ENCODE measurements at regions not wholly inside any gene's neighbourhood (a gene's known extent, or its start where the extent isn't known, plus 50 kb on each side); places are given as distances from the start of the nearest gene placed in this dataset.

GRCh38 chr18:72409903-72410302, 134.2 kb downstream of the CBLN2 start:
- WGBS, 2 donors, result 6 to 36% methylated on average over 1 of the region's 1 CpG
- no peak overlapping the region for H3K27ac ChIP-seq
- no peak overlapping the region for H3K4me3 ChIP-seq
- H3K36me3 ChIP-seq, result no peaks in the 10 kb centered on the region
- TF ChIP-seq POLR2A (IDR thresholded peaks at IDR 0.05), result no peak
- no peak for TF ChIP-seq EP300 (IDR thresholded peaks at IDR 0.05)
- no peak for TF ChIP-seq CTCF (IDR thresholded peaks at IDR 0.05)
- no peak for TF ChIP-seq POLR2AphosphoS5 (IDR thresholded peaks at IDR 0.05)
- no peaks in the 10 kb centered on the region for H3K27me3 ChIP-seq
- no peaks in the 10 kb centered on the region for H3K9me3 ChIP-seq
- H3K4me1 ChIP-seq, result no peaks in the 10 kb centered on the region
- intact Hi-C loops (cut with DNase I), result no loop called here
- DNase-seq, result no peak

GRCh38 chr18:72407048-72407447, 137.1 kb downstream of the CBLN2 start:
- no peak for DNase-seq
- 81 to 87% methylated on average over 2 of the region's 2 CpGs for WGBS, 2 donors

GRCh38 chr18:72391951-72392350, 152.2 kb downstream of the CBLN2 start:
- Histone ChIP-seq H3K27ac (no peak overlapping the region), H3K36me3 (no peaks in the 10 kb centered on the region), H3K4me1 (no peaks in the 10 kb centered on the region), H3K27me3 (no peaks in the 10 kb centered on the region), H3K9me3 (no peaks in the 10 kb centered on the region), H3K4me3 (no peak overlapping the region)
- intact Hi-C loops (cut with DNase I), result no loop called here
- DNase-seq, result no peak
- WGBS, 2 donors, result 14 to 30% methylated on average over 1 of the region's 1 CpG
- TF ChIP-seq POLR2AphosphoS5 (IDR thresholded peaks at IDR 0.05), result no peak
- TF ChIP-seq EP300 (IDR thresholded peaks at IDR 0.05), result no peak
- no peak for TF ChIP-seq POLR2A (IDR thresholded peaks at IDR 0.05)
- TF ChIP-seq CTCF (IDR thresholded peaks at IDR 0.05), result no peak

More at GRCh38 chr18:72407048-72407447, 137.1 kb downstream of the CBLN2 start:
- Histone ChIP-seq H3K4me3 (no peak overlapping the region), H3K9me3 (peaks cover 0 to 4% (median 0%) of the 10 kb centered on the region in 4 donors), H3K27me3 (no peaks in the 10 kb centered on the region), H3K36me3 (no peaks in the 10 kb centered on the region), H3K27ac (no peak overlapping the region), H3K4me1 (no peaks in the 10 kb centered on the region)
- intact Hi-C loops (cut with DNase I), result no loop called here
- TF ChIP-seq POLR2AphosphoS5 (IDR thresholded peaks at IDR 0.05) (no peak), POLR2A (IDR thresholded peaks at IDR 0.05) (no peak), CTCF (IDR thresholded peaks at IDR 0.05) (no peak), EP300 (IDR thresholded peaks at IDR 0.05) (no peak)

GRCh38 chr18:72391427-72391826, 152.7 kb downstream of the CBLN2 start:
- no peak for DNase-seq
- H3K27ac ChIP-seq, result no peak overlapping the region
- no peaks in the 10 kb centered on the region for H3K27me3 ChIP-seq
- WGBS, 2 donors, result 78 to 93% methylated on average over 4 of the region's 4 CpGs
- H3K4me3 ChIP-seq, result no peak overlapping the region
- no peaks in the 10 kb centered on the region for H3K4me1 ChIP-seq
- TF ChIP-seq POLR2AphosphoS5 (IDR thresholded peaks at IDR 0.05) (no peak), POLR2A (IDR thresholded peaks at IDR 0.05) (no peak), EP300 (IDR thresholded peaks at IDR 0.05) (no peak), CTCF (IDR thresholded peaks at IDR 0.05) (no peak)
- H3K9me3 ChIP-seq, result no peaks in the 10 kb centered on the region
- H3K36me3 ChIP-seq, result no peaks in the 10 kb centered on the region
- intact Hi-C loops (cut with DNase I), result no loop called here

GRCh38 chr18:72378016-72378415, 166.1 kb downstream of the CBLN2 start:
- DNase-seq, result no peak
- Histone ChIP-seq H3K27me3 (no peaks in the 10 kb centered on the region), H3K4me3 (no peak overlapping the region), H3K36me3 (no peaks in the 10 kb centered on the region), H3K4me1 (no peaks in the 10 kb centered on the region), H3K27ac (no peak overlapping the region), H3K9me3 (no peaks in the 10 kb centered on the region)
- intact Hi-C loops (cut with DNase I), result no loop called here
- WGBS, 2 donors, result 66% methylated on average over 4 of the region's 4 CpGs
- TF ChIP-seq POLR2AphosphoS5 (IDR thresholded peaks at IDR 0.05), result no peak
